Omental fat pad (tissue), 3 donors: ENCODE measurements at regions not wholly inside any gene's neighbourhood (a gene's known extent, or its start where the extent isn't known, plus 50 kb on each side); places are given as distances from the start of the nearest gene placed in this dataset.

ENCODE experiments used
- ATAC-seq: fragments of 150-250 bp; one replicate; pipeline ENCODE4 v1.9.1; 2016; ENCODE audit warnings: mild to moderate bottlenecking, moderate library complexity; ENCODE audit not compliant: low FRiP score
- DNase-seq: peaks from one replicate; pipeline ENCODE4 v3.0.0-alpha.2; 2019; ENCODE audit warnings: low spot score
- TF ChIP-seq, protein P1 (sequence below), 3 donors: fragments of 450-650 bp; IDR thresholded peaks; one replicate each; pipeline ENCODE4 v1.5.1; 2016 to 2017; ENCODE audit warnings: antibody characterized with exemption in 3 of 3, mild to moderate bottlenecking in 3 of 3, moderate library complexity in 2 of 3

- TF ChIP-seq, protein P1, sequence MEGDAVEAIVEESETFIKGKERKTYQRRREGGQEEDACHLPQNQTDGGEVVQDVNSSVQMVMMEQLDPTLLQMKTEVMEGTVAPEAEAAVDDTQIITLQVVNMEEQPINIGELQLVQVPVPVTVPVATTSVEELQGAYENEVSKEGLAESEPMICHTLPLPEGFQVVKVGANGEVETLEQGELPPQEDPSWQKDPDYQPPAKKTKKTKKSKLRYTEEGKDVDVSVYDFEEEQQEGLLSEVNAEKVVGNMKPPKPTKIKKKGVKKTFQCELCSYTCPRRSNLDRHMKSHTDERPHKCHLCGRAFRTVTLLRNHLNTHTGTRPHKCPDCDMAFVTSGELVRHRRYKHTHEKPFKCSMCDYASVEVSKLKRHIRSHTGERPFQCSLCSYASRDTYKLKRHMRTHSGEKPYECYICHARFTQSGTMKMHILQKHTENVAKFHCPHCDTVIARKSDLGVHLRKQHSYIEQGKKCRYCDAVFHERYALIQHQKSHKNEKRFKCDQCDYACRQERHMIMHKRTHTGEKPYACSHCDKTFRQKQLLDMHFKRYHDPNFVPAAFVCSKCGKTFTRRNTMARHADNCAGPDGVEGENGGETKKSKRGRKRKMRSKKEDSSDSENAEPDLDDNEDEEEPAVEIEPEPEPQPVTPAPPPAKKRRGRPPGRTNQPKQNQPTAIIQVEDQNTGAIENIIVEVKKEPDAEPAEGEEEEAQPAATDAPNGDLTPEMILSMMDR (IDR thresholded peaks at IDR 0.05): no peak
- no peak for ATAC-seq
- DNase-seq: no peak
Observed at GRCh38 chr10:65602182-65602865, 1323.5 kb upstream of the LRRTM3 start.

DNA sequence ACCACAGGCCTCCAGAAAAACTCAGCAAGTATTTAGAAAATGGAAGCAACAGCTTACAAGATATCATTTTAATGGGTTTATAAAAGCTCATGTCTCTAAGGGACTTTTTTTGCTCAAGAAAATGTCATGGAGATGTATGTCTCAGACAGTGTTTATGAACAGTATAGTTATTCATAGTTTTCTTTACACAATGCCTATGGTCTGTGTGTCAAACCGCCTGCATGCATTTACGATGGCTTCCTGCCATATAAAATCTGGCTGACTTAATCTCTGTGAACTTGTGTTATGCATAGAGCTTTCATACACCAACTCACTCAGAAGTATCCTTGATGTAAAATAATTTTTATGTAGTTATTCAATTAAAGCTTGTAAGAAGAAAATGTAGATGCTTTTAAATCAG is 1314.2 kb upstream of the LRRTM3 start:
- ATAC-seq (no peak), DNase-seq (no peak)
- TF ChIP-seq, protein P1 (IDR thresholded peaks at IDR 0.05): no peak

GRCh38 chr10:65614956-65615565 is 1310.8 kb upstream of the LRRTM3 start:
- ATAC-seq: no peak
- TF ChIP-seq, protein P1 (IDR thresholded peaks at IDR 0.05): no peak
- DNase-seq: no peak

GRCh38 chr10:65618126-65618525 is 1307.7 kb upstream of the LRRTM3 start:
- TF ChIP-seq, protein P1 (IDR thresholded peaks at IDR 0.05): no peak
- DNase-seq (no peak), ATAC-seq (no peak)

- TF ChIP-seq, protein P1 (IDR thresholded peaks at IDR 0.05): no peak
- ATAC-seq (no peak), DNase-seq (no peak)
Observed at GRCh38 chr10:65620404-65621048, 1305.3 kb upstream of the LRRTM3 start.

- no peak for DNase-seq
- ATAC-seq: no peak
- TF ChIP-seq, protein P1 (IDR thresholded peaks at IDR 0.05): no peak
Observed at GRCh38 chr10:65622608-65623007, 1303.2 kb upstream of the LRRTM3 start.
